ENCODE measurements at regions not wholly inside any gene's neighbourhood (a gene's known extent, or its start where the extent isn't known, plus 50 kb on each side); places are given as distances from the start of the nearest gene placed in this dataset.
"Not testable (repeated sequence)": the region's sequence is repeated elsewhere in the genome, so short reads cannot be mapped to it uniquely, and the experiment has no call there.

DNA sequence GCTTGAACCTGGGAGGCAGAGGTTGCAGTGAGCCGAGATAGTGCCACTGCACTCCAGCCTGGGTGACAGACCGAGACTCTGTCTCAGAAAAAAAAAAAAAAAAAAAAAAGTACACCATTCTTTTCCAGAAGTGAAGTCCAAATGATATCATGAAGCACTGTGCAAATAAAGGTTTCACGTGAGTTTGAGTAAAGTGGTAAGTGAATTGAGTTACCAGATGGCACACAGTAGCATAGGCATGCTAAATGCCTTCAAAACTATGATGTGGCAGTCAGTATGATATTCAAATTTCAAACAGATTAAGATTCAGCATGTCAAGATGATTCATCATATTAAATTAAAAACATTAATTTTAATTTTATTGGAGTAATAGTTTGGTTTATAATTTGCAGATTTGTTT is 195.2 kb downstream of the TAF11L14 start:
- no peak for DNase-seq

DNA sequence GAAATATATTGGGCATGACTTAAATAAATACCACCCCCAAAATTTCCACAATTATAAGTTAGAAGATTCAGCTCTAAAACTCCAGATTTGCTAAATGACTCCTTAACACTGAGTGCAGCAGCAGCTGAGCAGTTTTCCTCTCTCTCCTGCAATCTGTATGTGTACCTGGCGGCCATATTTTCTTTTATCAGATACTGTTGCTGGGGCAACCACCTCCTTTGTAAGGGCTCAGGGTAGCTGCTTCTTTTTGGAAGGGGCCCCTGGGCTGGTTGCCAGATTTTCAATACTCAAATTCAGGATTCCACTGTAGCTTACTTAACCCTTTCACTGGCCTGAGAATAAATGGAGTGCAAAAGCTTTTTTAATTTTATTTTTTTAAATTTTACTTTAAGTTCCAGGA is 197.0 kb downstream of the TAF11L14 start:
- no peak for DNase-seq

DNA sequence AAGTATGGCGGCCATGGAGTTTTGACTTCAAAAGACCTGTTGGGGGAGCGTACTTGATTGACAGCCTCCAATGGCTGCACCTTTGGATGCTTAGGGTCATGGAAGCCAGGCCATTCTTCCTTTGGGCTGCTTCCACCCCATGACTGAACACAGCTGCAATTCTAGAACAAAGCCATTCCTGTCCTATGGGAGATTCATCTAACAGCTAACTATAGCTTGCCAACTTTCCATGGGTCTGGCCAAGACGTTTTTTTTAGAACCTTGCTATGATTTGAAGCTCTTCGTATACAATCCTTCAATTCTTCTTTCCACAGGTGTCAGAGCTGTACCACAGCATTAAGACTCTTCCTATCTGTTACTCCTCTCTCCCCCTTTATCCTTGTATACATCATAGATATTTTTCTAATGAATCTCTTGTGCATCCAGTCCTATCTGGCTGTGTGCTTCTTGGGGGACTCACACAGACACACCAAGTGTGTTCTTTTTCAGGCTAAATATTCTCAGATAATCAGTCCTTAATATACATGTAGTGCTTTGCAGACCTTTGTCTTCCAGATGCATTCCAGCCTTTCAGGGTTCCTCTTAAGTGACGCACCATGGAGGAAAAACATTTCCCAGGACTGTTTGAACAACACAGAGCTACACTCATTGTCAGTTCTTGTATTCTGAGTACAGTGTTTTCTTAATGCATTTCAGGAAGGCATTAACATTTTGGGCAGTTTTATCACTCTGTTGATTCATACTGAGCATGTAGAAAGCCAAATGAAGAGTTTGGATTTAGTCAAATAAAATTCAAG is 198.9 kb downstream of the TAF11L14 start:
- DNase-seq = no peak

DNA sequence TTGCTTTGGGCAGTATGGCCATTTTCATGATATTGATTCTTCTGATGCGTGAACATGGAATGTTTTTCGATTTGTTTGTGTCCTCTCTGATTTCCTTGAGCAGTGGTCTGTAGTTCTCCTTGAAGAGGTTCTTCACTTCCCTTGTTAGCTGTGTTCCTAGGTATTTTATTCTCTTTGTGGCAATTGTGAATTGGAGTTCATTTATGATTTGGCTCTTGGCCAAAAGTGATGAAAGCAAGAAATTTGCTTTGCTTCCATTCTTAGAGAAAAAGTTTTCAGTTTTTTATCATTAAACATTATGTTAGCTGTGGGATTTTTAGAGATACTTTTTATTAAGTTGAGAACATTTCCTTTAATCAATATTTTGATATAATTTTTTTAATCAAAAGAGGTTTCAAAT is 203.5 kb downstream of the TAF11L14 start:
- DNase-seq = no peak

DNA sequence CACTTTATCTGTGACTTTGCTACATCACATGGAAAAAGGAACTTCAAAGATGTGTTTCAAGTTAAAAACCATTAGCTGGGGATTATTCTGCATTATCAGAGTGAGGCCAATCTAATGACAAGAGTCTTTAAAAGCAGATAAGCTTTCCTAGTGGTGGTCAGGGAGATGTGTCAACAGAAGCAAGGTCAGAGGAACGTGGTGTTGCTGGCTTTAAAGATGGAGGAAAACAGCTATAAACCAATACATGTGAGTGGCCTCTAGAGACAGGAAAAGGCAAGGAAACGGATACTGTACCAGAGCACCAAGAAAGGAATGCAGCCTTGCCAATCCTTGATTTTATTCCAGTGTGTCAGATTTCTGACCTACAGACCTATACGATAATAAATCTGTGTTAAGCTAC is 204.2 kb downstream of the TAF11L14 start:
- no peak for DNase-seq

DNA sequence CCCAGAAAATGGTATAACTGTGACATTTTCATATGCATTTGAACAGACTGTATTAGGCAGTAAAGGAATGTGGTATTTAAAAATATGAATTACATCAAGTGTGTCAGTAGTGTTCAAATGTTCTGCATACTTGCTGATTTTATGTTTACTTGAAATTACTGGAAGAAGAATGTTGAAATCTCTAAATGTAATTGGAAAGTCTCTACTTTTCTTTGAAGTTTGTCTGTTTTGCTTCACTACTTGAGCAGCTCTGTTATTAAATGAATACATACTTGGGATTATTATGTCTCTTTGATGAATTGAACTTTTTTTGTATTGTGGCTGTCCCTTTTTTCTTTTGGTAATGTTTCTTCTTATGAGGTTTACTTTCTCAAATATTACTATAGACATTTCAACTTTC is 205.6 kb downstream of the TAF11L14 start:
- no peak for DNase-seq

DNA sequence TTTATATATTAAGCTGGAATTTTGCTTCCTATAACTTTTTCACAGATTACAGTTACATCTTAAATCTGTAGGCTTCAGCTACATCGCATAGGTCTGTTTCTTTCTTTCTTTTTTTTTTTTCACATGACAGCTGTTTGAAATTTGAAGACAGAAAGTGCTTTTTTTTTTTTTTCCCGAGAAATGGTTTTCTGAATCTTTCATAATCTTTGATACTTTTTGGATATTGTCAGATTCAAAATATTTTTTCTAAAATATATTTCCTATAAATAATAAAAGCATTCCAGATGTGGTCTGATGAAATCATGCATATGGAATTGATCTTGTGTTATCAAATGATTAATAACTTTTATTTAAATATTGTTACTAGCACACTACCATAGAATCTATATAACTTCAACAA is 212.2 kb downstream of the TAF11L14 start:
- no peak for DNase-seq

DNA sequence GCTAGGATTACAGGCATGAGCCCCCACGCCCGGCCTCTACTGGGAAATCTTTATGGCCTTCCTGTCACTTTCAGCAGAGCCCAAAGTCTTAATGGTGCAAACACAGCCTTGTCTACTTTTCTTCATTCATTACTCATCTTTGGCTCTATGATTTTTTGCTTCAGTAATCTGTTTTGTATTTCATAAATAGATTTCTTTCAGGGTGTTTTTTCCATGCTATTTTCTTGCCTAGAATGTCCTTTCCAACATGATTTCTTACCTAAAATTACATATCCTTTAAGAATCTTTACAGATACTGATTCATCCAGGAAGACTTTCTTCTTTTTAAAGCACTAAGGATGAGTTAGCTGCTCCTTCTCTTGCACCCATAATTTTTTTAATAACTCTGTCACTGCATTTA is 213.0 kb downstream of the TAF11L14 start:
- no peak for DNase-seq

DNA sequence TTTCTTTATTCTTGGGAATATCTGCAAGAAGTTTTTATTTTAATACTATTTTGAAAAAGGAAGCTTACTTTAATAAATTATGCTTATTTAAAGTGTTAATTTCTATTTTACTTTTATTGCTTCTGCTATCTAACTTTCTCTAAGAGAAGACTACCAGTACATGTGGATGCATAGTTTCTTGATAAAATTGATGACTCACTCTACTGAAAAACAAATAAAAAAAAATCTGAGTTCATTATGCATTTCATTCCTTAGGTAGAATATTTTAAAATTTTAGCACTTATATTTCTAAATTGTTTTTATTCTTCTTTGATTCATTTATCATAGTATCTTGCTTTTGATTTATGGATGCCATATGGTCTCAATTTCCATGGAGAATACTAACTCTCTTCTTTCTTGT is 217.9 kb downstream of the TAF11L14 start:
- DNase-seq = no peak

DNA sequence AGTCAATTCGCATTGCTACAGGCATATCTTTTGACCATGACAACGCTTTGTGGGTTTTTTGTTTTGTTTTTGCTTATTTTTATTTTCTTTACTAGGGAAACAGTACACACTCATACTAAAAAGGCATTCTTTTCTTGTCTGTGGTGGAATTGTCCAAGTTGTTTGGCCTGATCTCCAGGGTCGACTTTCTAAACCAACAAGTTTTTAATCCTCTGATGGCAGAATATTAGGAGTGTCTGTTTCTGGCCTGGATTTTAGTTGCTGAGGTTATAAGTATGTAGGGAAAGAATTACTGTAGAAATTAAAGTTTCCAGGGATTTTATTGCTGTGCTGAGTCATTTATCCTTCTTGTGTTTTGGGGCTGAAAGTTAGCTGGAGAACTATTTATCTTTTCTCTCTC is 218.5 kb downstream of the TAF11L14 start:
- no peak for DNase-seq

DNA sequence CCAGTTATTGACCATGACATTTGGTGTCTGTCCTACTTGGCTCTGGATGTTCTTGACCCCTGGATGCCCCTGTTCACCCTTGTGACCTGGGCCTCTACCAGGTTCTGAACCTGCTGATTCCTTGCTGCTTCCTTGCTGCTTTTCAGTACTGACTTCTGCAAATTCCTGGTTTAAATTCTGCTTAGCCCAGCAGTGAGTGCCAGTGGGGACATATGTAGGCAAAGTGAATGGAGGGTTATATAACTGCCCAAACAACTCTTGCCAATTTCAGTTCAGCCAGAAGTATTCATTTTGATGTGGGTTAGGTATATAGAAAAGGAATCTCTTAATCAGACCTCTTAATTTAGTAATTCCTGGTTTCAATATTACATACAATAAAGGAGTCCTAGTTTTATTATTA is 220.6 kb downstream of the TAF11L14 start:
- DNase-seq = no peak

DNA sequence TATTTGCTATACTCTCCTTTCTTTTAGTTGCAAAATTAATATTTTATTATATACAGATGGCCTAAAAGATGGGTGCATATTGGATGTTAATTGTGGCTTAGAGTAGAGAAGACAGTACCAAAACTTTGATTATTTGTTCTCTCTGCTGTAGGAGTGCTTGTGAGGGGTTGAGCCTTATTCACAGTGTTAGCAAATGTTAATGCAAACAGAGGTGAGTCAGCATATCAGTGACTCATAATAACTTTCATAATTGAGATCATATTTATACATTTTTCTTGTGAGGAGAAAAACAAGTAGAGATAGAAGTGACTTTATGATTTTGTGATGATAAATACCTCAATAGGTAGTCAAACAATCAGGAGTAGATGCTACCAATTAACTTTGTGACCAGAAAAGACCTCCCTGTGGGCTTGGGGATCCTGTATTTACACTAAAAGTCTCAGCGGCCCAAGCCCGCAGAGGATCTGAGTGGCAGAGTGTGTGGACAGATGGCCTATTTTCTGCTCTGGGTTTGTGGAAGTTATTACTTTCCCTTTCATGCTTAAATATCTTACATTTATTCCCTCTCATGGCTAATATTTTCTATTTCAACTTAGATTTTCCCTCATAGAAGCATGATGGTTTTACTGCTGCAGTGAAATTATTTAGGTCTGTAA is 226.5 kb downstream of the TAF11L14 start:
- no peak for DNase-seq

DNA sequence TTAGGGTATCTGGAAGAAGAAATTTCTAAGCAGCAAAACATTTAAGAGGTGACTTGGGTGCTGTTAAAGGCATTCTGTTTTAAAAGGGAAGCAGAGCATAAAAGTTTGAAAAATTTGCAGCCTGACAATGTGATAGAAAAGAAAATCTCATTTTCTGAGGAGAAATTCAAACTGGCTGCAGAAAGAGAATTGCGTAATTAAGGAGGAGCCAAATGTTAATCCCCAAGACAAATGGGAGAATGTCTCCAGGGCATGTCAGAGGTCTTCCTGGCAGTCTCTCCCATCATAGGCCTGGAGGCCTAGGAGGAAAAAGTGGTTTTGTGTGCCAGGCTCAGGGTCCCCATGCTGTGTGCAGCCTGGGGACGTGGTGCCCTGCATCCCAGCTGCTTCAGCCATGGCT is 230.6 kb downstream of the TAF11L14 start:
- DNase-seq = not testable (repeated sequence)

DNA sequence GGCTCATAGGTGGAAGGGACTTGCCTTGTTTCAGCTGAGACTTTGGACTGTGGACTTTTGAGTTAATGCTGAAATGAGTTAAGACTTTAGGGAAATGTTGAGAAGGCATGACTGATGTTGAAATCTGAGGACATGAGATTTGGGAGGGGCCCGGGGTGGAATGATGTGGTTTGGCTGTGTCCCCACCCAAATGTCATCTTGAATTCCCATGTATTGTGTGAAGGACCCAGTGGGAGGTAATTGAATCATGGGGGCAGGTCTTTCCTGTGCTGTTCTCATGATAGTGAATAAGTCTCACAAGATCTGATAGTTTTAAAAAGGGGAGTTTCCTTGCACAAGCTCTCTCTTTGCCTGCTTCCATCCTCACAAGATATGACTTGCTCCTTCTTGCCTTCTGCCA is 231.7 kb downstream of the TAF11L14 start:
- DNase-seq = not testable (repeated sequence)

DNA sequence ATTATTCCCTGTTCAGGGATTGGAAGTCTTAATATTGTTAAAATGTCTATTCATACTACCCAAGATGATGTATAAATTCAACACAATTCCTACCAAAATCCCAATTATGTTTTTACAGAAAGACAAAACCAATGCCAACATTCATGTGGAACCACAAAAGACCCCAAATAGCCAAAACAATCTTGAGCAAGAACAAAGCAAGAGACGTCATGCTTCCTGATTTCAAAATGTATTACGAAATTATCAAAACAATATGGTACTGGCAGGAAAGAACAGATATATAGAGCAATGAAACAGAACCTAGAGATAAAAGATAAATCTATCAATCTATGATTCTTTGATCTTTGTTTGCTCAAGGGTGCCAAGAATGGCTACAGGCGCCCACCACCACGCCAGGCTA is 237.9 kb downstream of the TAF11L14 start:
- no peak for DNase-seq

DNA sequence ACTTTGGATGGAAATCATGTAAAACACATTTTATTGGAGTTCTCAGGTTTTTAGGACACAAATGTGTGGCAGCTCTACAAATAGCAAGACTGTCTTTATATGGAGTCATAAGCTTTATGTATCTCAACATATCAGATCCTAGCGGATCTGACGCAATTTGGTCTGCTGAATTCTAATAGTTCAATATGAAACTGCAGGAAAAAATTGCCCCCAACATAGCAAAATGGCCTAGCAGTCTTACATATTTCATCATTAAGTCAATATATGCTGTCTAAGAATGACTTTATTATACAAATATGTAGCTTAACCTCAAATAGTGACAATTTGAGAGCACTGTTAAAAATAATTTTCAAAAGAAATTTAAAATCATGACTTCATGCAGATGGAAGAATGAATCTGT is 244.3 kb downstream of the TAF11L14 start:
- DNase-seq = no peak

DNA sequence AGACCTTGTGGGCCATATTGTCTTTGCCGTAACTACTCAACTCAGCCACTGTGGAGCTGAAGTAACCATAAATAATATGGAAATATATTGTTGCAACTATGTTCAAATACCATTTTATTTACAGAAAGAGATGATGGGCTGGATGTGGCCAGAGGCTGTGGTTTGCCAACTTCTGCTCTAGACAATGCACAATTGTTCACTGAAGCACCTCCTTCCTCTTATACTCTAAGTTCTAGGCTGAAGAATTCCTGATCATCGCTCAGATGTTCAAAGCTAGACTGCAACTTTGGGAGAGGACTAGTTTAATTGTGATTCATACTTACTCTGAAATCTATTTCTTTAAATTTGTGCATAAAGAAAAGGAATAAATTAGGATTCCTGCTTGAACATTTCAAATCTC is 245.0 kb downstream of the TAF11L14 start:
- no peak for DNase-seq

DNA sequence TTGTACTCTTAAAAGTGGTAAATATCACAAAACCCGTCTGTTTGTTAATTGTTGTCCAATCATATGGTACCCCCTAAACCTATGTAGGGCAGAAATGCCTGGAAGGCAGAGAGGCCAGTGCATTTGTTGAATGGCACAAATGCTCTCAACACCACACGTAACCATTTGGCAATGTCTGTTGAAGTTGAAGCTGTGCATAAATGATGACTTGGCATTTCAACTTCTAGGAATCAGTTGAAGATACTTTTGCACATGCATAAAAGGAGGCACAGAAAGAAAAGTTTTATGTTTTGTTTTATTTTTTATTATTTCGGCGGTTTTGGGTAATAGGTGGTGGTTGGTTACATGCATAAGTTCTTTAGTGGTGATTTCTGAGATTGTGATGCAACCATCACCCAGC is 246.6 kb downstream of the TAF11L14 start:
- no peak for DNase-seq

DNA sequence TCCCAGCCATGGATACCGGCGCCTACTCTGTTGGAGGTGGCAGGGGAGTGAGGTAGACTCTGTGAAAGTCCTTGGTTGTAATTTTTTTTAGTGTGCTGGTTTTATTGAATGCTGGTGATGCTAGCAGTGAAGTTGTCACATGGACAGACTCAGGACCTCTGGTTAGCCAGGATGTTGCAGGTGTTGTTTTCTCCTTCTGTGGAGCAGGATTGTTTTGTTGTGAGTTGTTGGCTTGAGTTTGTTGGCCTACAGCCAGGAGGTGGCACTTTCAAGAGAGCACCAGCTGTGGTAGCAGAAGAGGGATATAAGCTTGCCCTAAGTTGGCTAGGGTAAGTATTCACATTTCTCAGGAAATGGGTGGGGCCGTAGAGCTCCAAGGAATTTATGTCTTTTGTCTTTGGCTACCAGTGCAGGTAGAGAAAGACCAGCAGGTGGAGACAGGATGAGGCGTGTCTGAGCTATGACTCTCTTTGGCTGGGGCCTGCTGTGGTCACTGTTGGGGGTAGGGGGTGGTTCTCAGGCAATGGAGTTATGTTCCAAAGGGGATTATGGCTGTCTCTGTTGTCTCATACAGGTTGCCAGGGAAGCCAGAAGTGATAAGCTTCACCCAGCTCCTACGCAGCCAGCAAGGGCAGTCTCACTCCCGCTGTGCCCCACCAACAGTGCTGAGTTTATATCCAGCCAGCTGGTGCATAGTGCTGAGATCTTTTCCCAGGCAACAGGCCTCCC is 248.7 kb downstream of the TAF11L14 start:
- no peak for DNase-seq

DNA sequence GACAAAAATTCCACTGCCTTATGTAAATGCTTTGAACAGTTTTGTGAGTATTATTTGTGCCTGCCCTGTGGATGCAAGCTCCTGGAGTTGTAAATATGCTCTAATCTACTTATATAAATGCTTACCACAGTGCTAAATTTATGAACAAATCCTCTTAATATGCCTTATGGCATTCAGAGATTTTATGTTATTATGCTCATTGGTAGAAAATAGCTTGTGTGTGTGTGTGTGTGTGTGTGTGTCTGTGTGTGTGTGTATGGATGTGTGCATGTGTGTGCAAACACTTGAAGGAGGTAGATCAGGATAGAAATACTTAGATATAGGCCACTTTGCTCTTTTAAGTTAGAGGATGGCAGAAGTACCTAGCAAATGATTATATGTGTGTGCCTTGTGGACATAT is 253.9 kb downstream of the TAF11L14 start:
- DNase-seq = no peak

DNA sequence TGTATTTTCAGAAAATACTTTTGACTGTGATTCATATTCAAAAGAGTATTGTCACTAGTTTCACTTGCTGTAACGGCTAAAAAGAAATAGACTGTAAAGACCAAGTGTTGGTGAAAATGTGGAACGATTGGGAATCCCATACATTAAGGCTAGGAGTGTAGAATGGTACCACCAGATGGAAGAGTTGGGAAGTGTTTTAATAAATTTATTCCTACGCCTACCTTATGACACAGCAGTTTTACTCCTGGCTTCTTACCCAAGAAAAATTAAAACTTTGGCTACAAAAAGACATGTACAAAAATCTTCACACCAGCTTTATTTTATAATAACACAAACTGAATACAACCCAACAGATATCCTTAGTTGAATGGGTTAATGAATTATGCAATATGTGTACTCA is 256.2 kb downstream of the TAF11L14 start:
- no peak for DNase-seq

DNA sequence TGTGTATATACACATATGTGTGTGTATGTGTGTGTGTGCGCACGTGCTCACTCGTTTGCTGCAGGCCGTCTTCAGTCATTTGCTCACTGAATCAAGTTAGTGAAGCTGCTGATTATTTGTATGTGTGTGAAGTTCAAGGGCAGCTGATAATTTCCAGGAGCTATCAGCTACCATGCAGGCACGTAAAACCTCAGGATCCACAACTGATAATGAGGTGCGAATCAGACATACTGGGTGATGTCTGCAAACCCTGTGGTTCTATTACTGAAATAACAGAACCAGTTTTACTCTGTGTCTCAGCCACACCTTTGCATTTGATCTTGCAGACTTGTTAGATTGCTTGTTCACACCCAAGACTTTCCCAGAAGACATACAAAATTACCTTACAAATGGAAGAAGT is 257.6 kb downstream of the TAF11L14 start:
- DNase-seq = no peak

DNA sequence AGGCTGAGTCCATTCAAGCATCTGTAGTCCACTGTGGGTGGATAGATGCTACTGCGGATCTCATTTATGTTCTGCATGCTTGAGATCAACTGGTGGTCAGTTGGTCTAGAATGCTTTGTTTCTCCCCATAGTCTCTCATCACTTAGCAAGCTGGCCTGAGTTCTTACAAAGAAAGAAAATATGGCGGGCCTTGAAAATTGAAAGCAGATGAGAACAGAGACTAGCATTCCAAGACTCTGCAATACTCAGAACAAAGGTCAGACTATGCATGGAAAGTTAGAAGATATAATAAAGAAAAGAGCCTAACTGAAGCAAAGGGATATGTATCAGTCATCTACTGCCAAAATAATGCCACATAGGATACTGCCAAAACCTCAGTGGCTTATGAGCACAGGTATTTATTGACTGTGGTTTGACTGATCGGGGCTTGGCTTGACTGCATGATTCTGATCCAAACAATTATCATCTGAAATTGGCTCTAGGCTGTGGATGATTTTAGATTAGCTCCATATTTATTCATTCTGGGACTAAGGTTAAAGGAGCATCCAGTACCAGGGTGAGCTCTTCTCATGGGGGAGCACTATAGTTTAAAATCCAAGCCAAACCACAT is 258.9 kb downstream of the TAF11L14 start:
- no peak for DNase-seq

Measured in activated gamma-delta T cell treated with Interleukin-2 at 50 U/mL for 16 hours (primary cell).